ENCODE measurements at regions not wholly inside any gene's neighbourhood (a gene's known extent, or its start where the extent isn't known, plus 50 kb on each side); places are given as distances from the start of the nearest gene placed in this dataset.

DNA sequence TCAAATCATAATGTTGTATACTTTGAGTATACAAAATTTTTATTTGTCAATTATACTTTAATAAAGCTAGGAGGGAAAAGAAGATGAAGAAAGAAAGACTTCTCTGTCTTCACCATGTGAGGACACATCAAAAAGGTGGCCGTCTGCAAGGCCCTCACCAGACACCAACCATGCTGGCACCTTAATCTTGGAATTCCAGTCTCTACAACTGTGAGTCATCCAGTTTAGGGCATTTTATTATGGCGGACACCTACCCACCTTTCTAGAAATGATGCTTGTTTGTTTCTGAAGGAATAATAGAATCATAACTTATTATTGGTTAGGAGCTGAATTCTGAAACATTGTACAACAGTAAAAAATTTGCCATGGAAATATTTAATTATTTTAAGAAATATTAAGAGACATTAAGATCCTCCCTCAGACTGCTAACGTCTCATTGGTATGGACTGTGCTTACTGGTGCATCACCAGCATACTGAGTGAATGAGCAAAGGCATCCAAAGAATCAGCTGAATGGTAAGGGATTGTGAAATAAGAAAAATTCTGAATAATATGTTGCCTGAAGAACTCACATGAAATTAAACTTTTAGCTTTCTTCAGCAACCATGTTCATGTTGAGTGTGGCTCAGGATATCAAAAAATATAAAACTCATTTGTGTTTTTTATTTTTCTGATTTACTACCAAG is 536.6 kb downstream of the HTR7 start:
- H3K27ac ChIP-seq, result no peak overlapping the region
- peaks cover 9% of the 10 kb centered on the region for H3K4me1 ChIP-seq
- DNase-seq (ENCODE audit: low read depth in 1 of 2, low spot score in 1 of 2) (no peak), FAIRE-seq (no peak), ATAC-seq (no peak)
- CTCF ChIA-PET, result interaction anchor here (1.2 kb wide), 1 partner anchor 9 kb away, joined by 4 read pairs; no protein-coding TSS in a partner anchor
- TF ChIP-seq NR3C1 (IDR thresholded peaks at IDR 0.05) (no peak), KDM1A (IDR thresholded peaks at IDR 0.05; ENCODE audit: low read depth) (no peak), FOSB (CRISPR knock-in tag; IDR thresholded peaks at IDR 0.05) (no peak), RFX5 (IDR thresholded peaks at IDR 0.05) (no peak), CBX2 (IDR thresholded peaks at IDR 0.05; ENCODE audit: borderline replicate concordance, low read depth) (no peak), NPAS2 (CRISPR knock-in tag; IDR thresholded peaks at IDR 0.05; ENCODE audit: borderline replicate concordance) (no peak), EHMT2 (IDR thresholded peaks at IDR 0.05; ENCODE audit: low read depth) (no peak)
- TF ChIP-seq, protein P1, sequence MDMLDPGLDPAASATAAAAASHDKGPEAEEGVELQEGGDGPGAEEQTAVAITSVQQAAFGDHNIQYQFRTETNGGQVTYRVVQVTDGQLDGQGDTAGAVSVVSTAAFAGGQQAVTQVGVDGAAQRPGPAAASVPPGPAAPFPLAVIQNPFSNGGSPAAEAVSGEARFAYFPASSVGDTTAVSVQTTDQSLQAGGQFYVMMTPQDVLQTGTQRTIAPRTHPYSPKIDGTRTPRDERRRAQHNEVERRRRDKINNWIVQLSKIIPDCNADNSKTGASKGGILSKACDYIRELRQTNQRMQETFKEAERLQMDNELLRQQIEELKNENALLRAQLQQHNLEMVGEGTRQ (IDR thresholded peaks at IDR 0.05), result no peak
- no peaks in the 10 kb centered on the region for H3K9me3 ChIP-seq
- POLR2A ChIA-PET, result no interaction called here
- no peak overlapping the region for H3K4me2 ChIP-seq
- H3K4me3 ChIP-seq, result no peak overlapping the region
- WGBS (ENCODE audit: missing lambda C conversion rate), result 62% methylated on average over 3 of the region's 3 CpGs

- Histone ChIP-seq H3K4me2 (no peak overlapping the region), H3K4me3 (no peak overlapping the region), H3K4me1 (no peaks in the 10 kb centered on the region), H3K9me3 (no peaks in the 10 kb centered on the region), H3K27ac (no peak overlapping the region)
- ATAC-seq (no peak), DNase-seq (ENCODE audit: low read depth in 1 of 2, low spot score in 1 of 2) (no peak), FAIRE-seq (no peak)
- ChIA-PET CTCF (no interaction called here), POLR2A (no interaction called here)
- 25% methylated on average over 2 of the region's 2 CpGs for WGBS (ENCODE audit: missing lambda C conversion rate)
- TF ChIP-seq, protein P1 (IDR thresholded peaks at IDR 0.05), result no peak
- TF ChIP-seq HOXB13 (CRISPR knock-in tag; IDR thresholded peaks at IDR 0.05; ENCODE audit: low read depth), result no peak
- TF ChIP-seq ESRRA (IDR thresholded peaks at IDR 0.05; ENCODE audit: borderline replicate concordance, low read length), result no peak
- TF ChIP-seq GATA3 (IDR thresholded peaks at IDR 0.05; ENCODE audit: borderline replicate concordance), result no peak
- no peak for TF ChIP-seq RFX5 (IDR thresholded peaks at IDR 0.05)
- TF ChIP-seq ZNF302 (CRISPR knock-in tag; IDR thresholded peaks at IDR 0.05), result no peak
- no peak for TF ChIP-seq FOSB (CRISPR knock-in tag; IDR thresholded peaks at IDR 0.05)
- TF ChIP-seq JUN (IDR thresholded peaks at IDR 0.05), result no peak
- TF ChIP-seq NR3C1 (IDR thresholded peaks at IDR 0.05), result no peak
- TF ChIP-seq FOXS1 (CRISPR knock-in tag; IDR thresholded peaks at IDR 0.05), result no peak
- no peak for TF ChIP-seq HOXB5 (CRISPR knock-in tag; IDR thresholded peaks at IDR 0.05)
Observed at GRCh38 chr10:90326498-90327267, 531.2 kb downstream of the HTR7 start.

DNA sequence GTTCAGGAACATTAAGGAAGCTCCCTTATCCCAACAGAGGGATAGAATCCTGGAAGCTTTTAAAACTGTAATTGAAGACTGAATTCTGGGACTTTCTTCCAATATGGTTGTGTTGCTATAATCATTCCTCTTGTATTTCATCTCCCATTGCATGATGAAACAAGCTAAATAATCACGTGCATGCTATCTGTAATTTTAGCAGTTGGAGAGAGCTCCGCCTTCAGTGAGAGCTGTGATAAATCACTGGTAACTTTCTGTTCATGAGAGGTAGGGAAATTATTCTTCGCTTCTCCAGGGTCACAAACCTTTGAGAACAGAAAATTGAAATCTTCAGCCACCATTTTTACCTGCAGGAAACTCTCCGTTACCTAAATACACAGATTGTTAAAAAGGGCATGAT is 530.2 kb downstream of the HTR7 start:
- ChIA-PET CTCF (interaction anchor here (0.7 kb wide), 1 partner anchor 91 kb away, joined by 4 read pairs; no protein-coding TSS in a partner anchor), POLR2A (no interaction called here)
- Histone ChIP-seq H3K4me2 (no peak overlapping the region), H3K9me3 (no peaks in the 10 kb centered on the region), H3K27ac (no peak overlapping the region), H3K4me1 (no peaks in the 10 kb centered on the region), H3K4me3 (no peak overlapping the region)
- FAIRE-seq, result no peak
- DNase-seq (ENCODE audit: low read depth in 1 of 2, low spot score in 1 of 2), result no peak
- TF ChIP-seq CHD4 (IDR thresholded peaks at IDR 0.05; ENCODE audit: borderline replicate concordance) (no peak), HEYL (CRISPR knock-in tag; IDR thresholded peaks at IDR 0.05) (no peak), MYC (IDR thresholded peaks at IDR 0.05; ENCODE audit: borderline replicate concordance, low read length) (no peak), CBX8 (IDR thresholded peaks at IDR 0.05) (no peak), GATA3 (IDR thresholded peaks at IDR 0.05; ENCODE audit: borderline replicate concordance) (no peak), CEBPB (IDR thresholded peaks at IDR 0.05) (no peak), FOSB (CRISPR knock-in tag; IDR thresholded peaks at IDR 0.05) (no peak), MAFK (IDR thresholded peaks at IDR 0.05; ENCODE audit: partially characterized antibody) (no peak), JUNB (IDR thresholded peaks at IDR 0.05) (no peak), ZC3H11A (IDR thresholded peaks at IDR 0.05) (no peak), ZSCAN20 (CRISPR knock-in tag; IDR thresholded peaks at IDR 0.05) (no peak), E2F6 (IDR thresholded peaks at IDR 0.05; ENCODE audit: borderline replicate concordance, low read depth) (no peak)
- no peak for ATAC-seq
- 43% methylated on average over 4 of the region's 4 CpGs for WGBS (ENCODE audit: missing lambda C conversion rate)
